ENCODE measurements at regions not wholly inside any gene's neighbourhood (a gene's known extent, or its start where the extent isn't known, plus 50 kb on each side); places are given as distances from the start of the nearest gene placed in this dataset.

- no peak for DNase-seq (ENCODE audit: low read depth in 1 of 2, low spot score in 1 of 2)
- Histone ChIP-seq H3K4me3 (replicated peaks; ENCODE audit: insufficient read depth, low read length) (no peak overlapping the region), H3K27ac (replicated peaks) (no peak overlapping the region), H3K27me3 (ENCODE audit: insufficient read depth, poor library complexity, severe bottlenecking) (no peaks in the 10 kb centered on the region)
- TF ChIP-seq CTCF (IDR thresholded peaks at IDR 0.05; ENCODE audit: insufficient read depth, low read length) (no peak), GABPA (IDR thresholded peaks at IDR 0.05; ENCODE audit: low read depth) (no peak), SPI1 (IDR thresholded peaks at IDR 0.05; ENCODE audit: borderline replicate concordance, low read depth) (no peak), POLR2AphosphoS5 (IDR thresholded peaks at IDR 0.05; ENCODE audit: low read depth) (no peak), REST (IDR thresholded peaks at IDR 0.05; ENCODE audit: insufficient replicate concordance, low read depth) (no peak)
These were observed 353.9 kb downstream of the BCKDHB start for GRCh38 chr6:80460257-80460865.

- H3K4me3 ChIP-seq (replicated peaks; ENCODE audit: insufficient read depth, low read length), result no peak overlapping the region
- no peak overlapping the region for H3K27ac ChIP-seq (replicated peaks)
- DNase-seq (ENCODE audit: low read depth in 1 of 2, low spot score in 1 of 2), result no peak
- TF ChIP-seq GABPA (IDR thresholded peaks at IDR 0.05; ENCODE audit: low read depth) (no peak), SPI1 (IDR thresholded peaks at IDR 0.05; ENCODE audit: borderline replicate concordance, low read depth) (no peak), POLR2AphosphoS5 (IDR thresholded peaks at IDR 0.05; ENCODE audit: low read depth) (no peak), REST (IDR thresholded peaks at IDR 0.05; ENCODE audit: insufficient replicate concordance, low read depth) (no peak), CTCF (IDR thresholded peaks at IDR 0.05; ENCODE audit: insufficient read depth, low read length) (no peak)
- no peaks in the 10 kb centered on the region for H3K27me3 ChIP-seq (ENCODE audit: insufficient read depth, poor library complexity, severe bottlenecking)
These were observed 351.0 kb downstream of the BCKDHB start for GRCh38 chr6:80457439-80457933.

- no peak for DNase-seq (ENCODE audit: low read depth in 1 of 2, low spot score in 1 of 2)
- no peaks in the 10 kb centered on the region for H3K27me3 ChIP-seq (ENCODE audit: insufficient read depth, poor library complexity, severe bottlenecking)
- no peak for TF ChIP-seq GABPA (IDR thresholded peaks at IDR 0.05; ENCODE audit: low read depth)
- TF ChIP-seq REST (IDR thresholded peaks at IDR 0.05; ENCODE audit: insufficient replicate concordance, low read depth), result no peak
- no peak for TF ChIP-seq POLR2AphosphoS5 (IDR thresholded peaks at IDR 0.05; ENCODE audit: low read depth)
- no peak for TF ChIP-seq CTCF (IDR thresholded peaks at IDR 0.05; ENCODE audit: insufficient read depth, low read length)
- TF ChIP-seq SPI1 (IDR thresholded peaks at IDR 0.05; ENCODE audit: borderline replicate concordance, low read depth), result no peak
- no peak overlapping the region for H3K27ac ChIP-seq (replicated peaks)
- no peak overlapping the region for H3K4me3 ChIP-seq (replicated peaks; ENCODE audit: insufficient read depth, low read length)
These were observed 350.4 kb downstream of the BCKDHB start for GRCh38 chr6:80456724-80457438.

All from HL-60 (cell line).